ENCODE measurements at regions not wholly inside any gene's neighbourhood (a gene's known extent, or its start where the extent isn't known, plus 50 kb on each side); places are given as distances from the start of the nearest gene placed in this dataset.

DNA sequence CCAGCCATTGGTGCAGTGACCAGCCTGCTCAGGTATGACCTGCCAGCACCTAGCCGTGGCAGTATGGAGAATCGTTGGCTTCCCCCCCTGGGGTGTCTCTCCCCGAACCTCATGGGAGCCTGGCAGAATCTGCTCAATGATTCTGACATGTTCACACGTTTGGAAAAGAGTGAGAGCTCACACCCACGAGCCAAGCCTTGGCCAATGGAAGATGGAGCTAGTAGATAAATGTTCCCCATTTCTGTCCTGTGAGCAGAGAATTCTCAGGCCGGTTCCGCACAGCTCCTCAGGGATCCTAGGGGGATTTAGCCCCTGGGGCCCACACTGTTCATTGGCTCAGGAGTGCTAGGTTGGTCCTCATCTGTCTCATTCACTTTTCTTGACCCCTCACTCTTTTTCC is 128.4 kb downstream of the RCN1 start:
- no peak overlapping the region for H3K4me2 ChIP-seq (ENCODE audit: low read depth, low read length, poor library complexity, severe bottlenecking)
- no peaks in the 10 kb centered on the region for H3K36me3 ChIP-seq (ENCODE audit: insufficient read depth, low read length)
- TF ChIP-seq EZH2phosphoT487 (IDR thresholded peaks at IDR 0.05; ENCODE audit: borderline replicate concordance): no peak
- TF ChIP-seq, protein P1, sequence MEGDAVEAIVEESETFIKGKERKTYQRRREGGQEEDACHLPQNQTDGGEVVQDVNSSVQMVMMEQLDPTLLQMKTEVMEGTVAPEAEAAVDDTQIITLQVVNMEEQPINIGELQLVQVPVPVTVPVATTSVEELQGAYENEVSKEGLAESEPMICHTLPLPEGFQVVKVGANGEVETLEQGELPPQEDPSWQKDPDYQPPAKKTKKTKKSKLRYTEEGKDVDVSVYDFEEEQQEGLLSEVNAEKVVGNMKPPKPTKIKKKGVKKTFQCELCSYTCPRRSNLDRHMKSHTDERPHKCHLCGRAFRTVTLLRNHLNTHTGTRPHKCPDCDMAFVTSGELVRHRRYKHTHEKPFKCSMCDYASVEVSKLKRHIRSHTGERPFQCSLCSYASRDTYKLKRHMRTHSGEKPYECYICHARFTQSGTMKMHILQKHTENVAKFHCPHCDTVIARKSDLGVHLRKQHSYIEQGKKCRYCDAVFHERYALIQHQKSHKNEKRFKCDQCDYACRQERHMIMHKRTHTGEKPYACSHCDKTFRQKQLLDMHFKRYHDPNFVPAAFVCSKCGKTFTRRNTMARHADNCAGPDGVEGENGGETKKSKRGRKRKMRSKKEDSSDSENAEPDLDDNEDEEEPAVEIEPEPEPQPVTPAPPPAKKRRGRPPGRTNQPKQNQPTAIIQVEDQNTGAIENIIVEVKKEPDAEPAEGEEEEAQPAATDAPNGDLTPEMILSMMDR (conservative IDR thresholded peaks at IDR 0.05; ENCODE audit: low read length): no peak
- no peaks in the 10 kb centered on the region for H3K9me3 ChIP-seq (ENCODE audit: insufficient read depth, low read depth, low read length)
- H3K4me3 ChIP-seq (ENCODE audit: low read length, poor library complexity, severe bottlenecking): no peak overlapping the region
- H3K79me2 ChIP-seq (ENCODE audit: insufficient read depth, low read length): no peaks in the 10 kb centered on the region
- no peaks in the 10 kb centered on the region for H3K9me2 ChIP-seq (replicated peaks; ENCODE audit: low read depth, low read length)
- H2AFZ ChIP-seq (ENCODE audit: low read length): no peak overlapping the region
- H3K4me1 ChIP-seq (ENCODE audit: insufficient read depth, low read length, poor library complexity, severe bottlenecking): no peaks in the 10 kb centered on the region
- H3F3A ChIP-seq (ENCODE audit: low read depth): no peaks in the 10 kb centered on the region
- H3K27me3 ChIP-seq (ENCODE audit: insufficient read depth, low read length, poor library complexity, severe bottlenecking): no peaks in the 10 kb centered on the region
- H3K9ac ChIP-seq (ENCODE audit: low read depth, low read length, poor library complexity, severe bottlenecking): no peak overlapping the region
- H4K20me1 ChIP-seq (ENCODE audit: insufficient read depth, low read length, poor library complexity, severe bottlenecking): no peaks in the 10 kb centered on the region

DNA sequence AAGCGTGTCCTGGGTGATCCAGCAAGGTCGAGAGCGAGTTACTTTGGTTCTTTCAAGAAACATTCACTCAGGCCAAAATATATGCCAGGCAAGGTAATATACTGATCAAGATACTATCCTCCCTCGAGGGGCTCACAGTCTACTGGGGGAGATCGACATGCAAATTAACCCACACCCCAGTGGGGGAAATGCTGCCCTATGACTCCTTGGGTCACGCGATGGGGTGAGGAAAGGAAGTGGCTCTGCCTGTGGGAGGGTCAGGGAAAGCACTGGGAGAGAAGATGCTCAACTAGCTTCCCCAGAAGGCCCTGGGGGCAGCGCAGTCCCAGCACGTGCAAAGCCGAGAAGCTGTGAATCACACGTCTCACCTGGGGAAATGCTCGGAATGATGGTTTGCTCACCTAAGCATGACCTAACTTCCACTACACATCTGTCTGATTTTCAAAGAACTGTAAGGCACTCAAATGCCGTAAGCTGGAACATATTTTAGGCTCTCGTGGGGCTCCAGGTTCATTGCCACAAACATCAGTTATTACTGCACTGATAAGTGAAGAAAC is 130.7 kb downstream of the RCN1 start:
- no peaks in the 10 kb centered on the region for H3K9me3 ChIP-seq (ENCODE audit: insufficient read depth, low read depth, low read length)
- no peaks in the 10 kb centered on the region for H3K9me2 ChIP-seq (replicated peaks; ENCODE audit: low read depth, low read length)
- H3K4me1 ChIP-seq (ENCODE audit: insufficient read depth, low read length, poor library complexity, severe bottlenecking): no peaks in the 10 kb centered on the region
- no peaks in the 10 kb centered on the region for H3K36me3 ChIP-seq (ENCODE audit: insufficient read depth, low read length)
- TF ChIP-seq EZH2phosphoT487 (IDR thresholded peaks at IDR 0.05; ENCODE audit: borderline replicate concordance): no peak
- TF ChIP-seq, protein P1 (conservative IDR thresholded peaks at IDR 0.05; ENCODE audit: low read length): no peak
- no peak overlapping the region for H3K4me3 ChIP-seq (ENCODE audit: low read length, poor library complexity, severe bottlenecking)
- H3F3A ChIP-seq (ENCODE audit: low read depth): no peaks in the 10 kb centered on the region
- no peaks in the 10 kb centered on the region for H3K79me2 ChIP-seq (ENCODE audit: insufficient read depth, low read length)
- no peak overlapping the region for H2AFZ ChIP-seq (ENCODE audit: low read length)
- no peak overlapping the region for H3K4me2 ChIP-seq (ENCODE audit: low read depth, low read length, poor library complexity, severe bottlenecking)
- no peaks in the 10 kb centered on the region for H4K20me1 ChIP-seq (ENCODE audit: insufficient read depth, low read length, poor library complexity, severe bottlenecking)
- H3K27me3 ChIP-seq (ENCODE audit: insufficient read depth, low read length, poor library complexity, severe bottlenecking): no peaks in the 10 kb centered on the region
- no peak overlapping the region for H3K9ac ChIP-seq (ENCODE audit: low read depth, low read length, poor library complexity, severe bottlenecking)

DNA sequence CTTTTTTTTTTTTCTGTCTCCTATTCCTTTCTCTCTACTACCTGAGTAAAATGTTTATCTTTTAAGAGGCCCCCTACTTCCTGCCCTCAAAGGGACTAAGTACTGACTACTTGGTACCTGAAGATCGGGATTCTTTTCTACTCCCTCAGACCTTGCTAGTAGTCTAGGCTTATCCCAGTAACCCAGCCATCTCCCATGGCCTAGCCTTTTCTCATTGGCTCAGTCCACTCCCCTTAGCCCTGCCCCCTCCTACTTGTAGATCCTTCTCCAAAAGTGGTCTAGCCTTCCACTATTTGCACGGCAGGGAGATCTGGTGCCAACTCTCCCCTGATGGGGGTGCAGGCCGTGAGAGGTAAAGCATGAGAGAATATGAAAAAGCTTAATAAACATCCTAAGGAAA is 133.7 kb downstream of the RCN1 start:
- H3K36me3 ChIP-seq (ENCODE audit: insufficient read depth, low read length): no peaks in the 10 kb centered on the region
- H3K79me2 ChIP-seq (ENCODE audit: insufficient read depth, low read length): no peaks in the 10 kb centered on the region
- H3K9me2 ChIP-seq (replicated peaks; ENCODE audit: low read depth, low read length): no peaks in the 10 kb centered on the region
- H3K4me2 ChIP-seq (ENCODE audit: low read depth, low read length, poor library complexity, severe bottlenecking): no peak overlapping the region
- H3K4me3 ChIP-seq (ENCODE audit: low read length, poor library complexity, severe bottlenecking): no peak overlapping the region
- H2AFZ ChIP-seq (ENCODE audit: low read length): no peak overlapping the region
- no peak overlapping the region for H3K9ac ChIP-seq (ENCODE audit: low read depth, low read length, poor library complexity, severe bottlenecking)
- H3K27me3 ChIP-seq (ENCODE audit: insufficient read depth, low read length, poor library complexity, severe bottlenecking): no peaks in the 10 kb centered on the region
- no peaks in the 10 kb centered on the region for H3K4me1 ChIP-seq (ENCODE audit: insufficient read depth, low read length, poor library complexity, severe bottlenecking)
- H3F3A ChIP-seq (ENCODE audit: low read depth): no peaks in the 10 kb centered on the region
- no peaks in the 10 kb centered on the region for H4K20me1 ChIP-seq (ENCODE audit: insufficient read depth, low read length, poor library complexity, severe bottlenecking)
- no peaks in the 10 kb centered on the region for H3K9me3 ChIP-seq (ENCODE audit: insufficient read depth, low read depth, low read length)
- TF ChIP-seq EZH2phosphoT487 (IDR thresholded peaks at IDR 0.05; ENCODE audit: borderline replicate concordance): no peak
- TF ChIP-seq, protein P1 (conservative IDR thresholded peaks at IDR 0.05; ENCODE audit: low read length): no peak
